Brain microvascular endothelial cell (primary cell): ENCODE measurements at regions not wholly inside any gene's neighbourhood (a gene's known extent, or its start where the extent isn't known, plus 50 kb on each side); places are given as distances from the start of the nearest gene placed in this dataset.

ENCODE experiments used
- DNase-seq: peaks from one replicate; pipeline ENCODE4 v3.0.0-alpha.2; 2020
- H3K27ac ChIP-seq: fragments of 250-450 bp; sonication (Bioruptor Pico); 2 replicates; pipeline ENCODE4 v1.5.1; 2020; ENCODE audit warnings: mild to moderate bottlenecking, moderate library complexity
- H3K27me3 ChIP-seq: fragments of 250-450 bp; sonication (Bioruptor Pico); replicated peaks from 2 replicates; pipeline ENCODE4 v1.5.1; 2020; ENCODE audit warnings: mild to moderate bottlenecking
- H3K36me3 ChIP-seq: fragments of 250-450 bp; sonication (Bioruptor Pico); replicated peaks from 2 replicates; pipeline ENCODE4 v1.5.1; 2020; ENCODE audit warnings: mild to moderate bottlenecking
- H3K4me3 ChIP-seq: 2 replicates; pipeline ENCODE4 v1.5.1; 2011; ENCODE audit warnings: low read depth, mild to moderate bottlenecking, control low read depth, low read length, moderate library complexity
- CTCF ChIP-seq: IDR thresholded peaks from 2 replicates; pipeline ENCODE4 v1.5.1; 2011; ENCODE audit warnings: low read depth, mild to moderate bottlenecking, moderate library complexity, low read length, control low read depth, inconsistent platforms; ENCODE audit errors: missing control alignments
- in situ Hi-C: cut with HindIII; loops from 2 replicates; pipeline ENCODE4 v1.10.0; 2017; ENCODE audit warnings: low sequenced_read_pairs, low pct_ligation_motif_present

GRCh38 chr2:7966032-7966431 is 715.8 kb upstream of the ID2 start:
- H3K4me3 ChIP-seq, result no peak overlapping the region
- in situ Hi-C loops, result no loop called here
- DNase-seq, result no peak
- TF ChIP-seq CTCF, result no peak
- no peaks in the 10 kb centered on the region for H3K36me3 ChIP-seq
- H3K27ac ChIP-seq, result no peak overlapping the region
- no peaks in the 10 kb centered on the region for H3K27me3 ChIP-seq

- TF ChIP-seq CTCF, result no peak
- in situ Hi-C loops, result no loop called here
- H3K36me3 ChIP-seq, result no peaks in the 10 kb centered on the region
- H3K4me3 ChIP-seq, result no peak overlapping the region
- no peak overlapping the region for H3K27ac ChIP-seq
- no peak for DNase-seq
- H3K27me3 ChIP-seq, result no peaks in the 10 kb centered on the region
Observed at GRCh38 chr2:7967707-7968405, 714.0 kb upstream of the ID2 start.

- H3K36me3 ChIP-seq, result no peaks in the 10 kb centered on the region
- no peak overlapping the region for H3K27ac ChIP-seq
- no peak for DNase-seq
- no peaks in the 10 kb centered on the region for H3K27me3 ChIP-seq
- no peak for TF ChIP-seq CTCF
- H3K4me3 ChIP-seq, result no peak overlapping the region
- in situ Hi-C loops, result no loop called here
Observed at GRCh38 chr2:7969756-7970515, 711.9 kb upstream of the ID2 start.

GRCh38 chr2:7971248-7971647 is 710.6 kb upstream of the ID2 start:
- no peak for DNase-seq
- Histone ChIP-seq H3K27ac (no peak overlapping the region), H3K27me3 (no peaks in the 10 kb centered on the region), H3K4me3 (no peak overlapping the region), H3K36me3 (no peaks in the 10 kb centered on the region)
- in situ Hi-C loops, result no loop called here
- no peak for TF ChIP-seq CTCF

- DNase-seq, result no peak
- in situ Hi-C loops, result no loop called here
- H3K27me3 ChIP-seq, result no peaks in the 10 kb centered on the region
Observed at GRCh38 chr2:7971841-7972240, 710.0 kb upstream of the ID2 start.

More at GRCh38 chr2:7971841-7972240, 710.0 kb upstream of the ID2 start:
- Histone ChIP-seq H3K4me3 (no peak overlapping the region), H3K36me3 (no peaks in the 10 kb centered on the region), H3K27ac (no peak overlapping the region)
- TF ChIP-seq CTCF, result no peak
